Kidney epithelial cell (primary cell): ENCODE measurements at regions not wholly inside any gene's neighbourhood (a gene's known extent, or its start where the extent isn't known, plus 50 kb on each side); places are given as distances from the start of the nearest gene placed in this dataset.

Experiments used
- DNase-seq: peaks from one replicate; pipeline ENCODE4 v3.0.0-alpha.2; 2010; ENCODE audit warnings: low read depth
- H3K27me3 ChIP-seq: 2 replicates; pipeline ENCODE4 v1.6.0; 2011; ENCODE audit warnings: low read length; ENCODE audit not compliant: control insufficient read depth, insufficient read depth
- H3K36me3 ChIP-seq: 2 replicates; pipeline ENCODE4 v1.5.1; 2011; ENCODE audit warnings: low read length; ENCODE audit not compliant: control insufficient read depth, insufficient read depth
- H3K4me3 ChIP-seq: 2 replicates; pipeline ENCODE4 v1.5.1; 2011; ENCODE audit warnings: low read depth, mild to moderate bottlenecking, control low read depth, low read length
- TF ChIP-seq, protein P1 (sequence below): IDR thresholded peaks from 2 replicates; pipeline ENCODE4 v1.5.1; 2011; ENCODE audit warnings: mild to moderate bottlenecking, moderate library complexity, low read length, control low read depth, inconsistent platforms; ENCODE audit not compliant: insufficient read depth, poor library complexity, severe bottlenecking

DNA sequence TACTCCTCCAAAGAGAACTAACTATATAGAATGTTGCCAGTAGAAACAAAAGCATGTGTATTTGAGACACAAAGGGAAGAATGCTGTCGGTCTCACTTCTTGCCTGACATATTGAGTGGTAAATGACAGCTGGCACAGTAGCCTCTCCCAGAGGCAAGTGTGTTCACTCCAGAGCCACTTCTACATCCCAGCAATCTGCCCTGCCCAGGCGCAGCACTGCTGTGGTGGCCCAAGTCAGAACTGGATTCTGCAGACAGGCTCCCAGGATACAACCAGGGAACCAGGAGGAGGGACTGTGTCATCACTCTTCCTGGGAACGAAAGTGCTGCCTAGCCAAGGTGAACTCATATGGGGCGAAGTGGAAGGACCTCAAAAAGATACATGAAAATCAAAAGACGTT lies 103.2 kb upstream of the ARMC2 start:
- TF ChIP-seq, protein P1, sequence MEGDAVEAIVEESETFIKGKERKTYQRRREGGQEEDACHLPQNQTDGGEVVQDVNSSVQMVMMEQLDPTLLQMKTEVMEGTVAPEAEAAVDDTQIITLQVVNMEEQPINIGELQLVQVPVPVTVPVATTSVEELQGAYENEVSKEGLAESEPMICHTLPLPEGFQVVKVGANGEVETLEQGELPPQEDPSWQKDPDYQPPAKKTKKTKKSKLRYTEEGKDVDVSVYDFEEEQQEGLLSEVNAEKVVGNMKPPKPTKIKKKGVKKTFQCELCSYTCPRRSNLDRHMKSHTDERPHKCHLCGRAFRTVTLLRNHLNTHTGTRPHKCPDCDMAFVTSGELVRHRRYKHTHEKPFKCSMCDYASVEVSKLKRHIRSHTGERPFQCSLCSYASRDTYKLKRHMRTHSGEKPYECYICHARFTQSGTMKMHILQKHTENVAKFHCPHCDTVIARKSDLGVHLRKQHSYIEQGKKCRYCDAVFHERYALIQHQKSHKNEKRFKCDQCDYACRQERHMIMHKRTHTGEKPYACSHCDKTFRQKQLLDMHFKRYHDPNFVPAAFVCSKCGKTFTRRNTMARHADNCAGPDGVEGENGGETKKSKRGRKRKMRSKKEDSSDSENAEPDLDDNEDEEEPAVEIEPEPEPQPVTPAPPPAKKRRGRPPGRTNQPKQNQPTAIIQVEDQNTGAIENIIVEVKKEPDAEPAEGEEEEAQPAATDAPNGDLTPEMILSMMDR = no peak
- no peaks in the 10 kb centered on the region for H3K36me3 ChIP-seq
- DNase-seq = no peak
- H3K4me3 ChIP-seq = no peak overlapping the region
- H3K27me3 ChIP-seq = no peaks in the 10 kb centered on the region

DNA sequence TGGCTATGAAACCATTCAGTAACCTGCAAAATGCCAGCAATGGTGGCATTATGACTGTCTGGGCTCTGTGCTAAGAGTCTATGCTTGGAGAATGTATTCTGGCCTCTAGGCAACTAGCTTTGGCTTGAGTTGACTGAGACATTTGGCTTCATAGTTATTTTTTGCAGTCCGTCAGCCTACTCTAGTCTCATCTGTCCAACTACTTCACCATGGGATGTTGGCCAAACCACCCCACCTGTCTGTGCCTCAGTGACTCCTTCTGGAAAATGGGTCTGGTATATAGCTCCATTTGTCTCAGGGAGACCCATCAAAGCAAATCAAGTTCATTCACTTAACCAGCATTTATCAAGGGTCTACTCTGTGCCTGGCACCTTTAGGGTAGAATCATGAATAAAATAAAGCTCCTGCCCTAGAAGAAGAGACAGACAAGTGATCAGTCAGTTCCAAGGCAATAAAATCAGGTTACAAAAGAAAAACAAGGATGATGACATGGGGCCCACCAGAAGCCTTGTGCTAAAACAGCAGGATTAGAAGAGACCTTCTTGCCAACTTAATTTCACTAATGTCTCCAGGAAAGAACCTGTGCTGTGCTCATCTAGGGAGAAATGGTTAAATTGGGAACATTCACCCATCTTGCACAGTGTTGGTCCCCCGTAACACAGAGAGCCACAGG lies 102.4 kb upstream of the ARMC2 start:
- TF ChIP-seq, protein P1 = no peak
- Histone ChIP-seq H3K36me3 (no peaks in the 10 kb centered on the region), H3K4me3 (no peak overlapping the region), H3K27me3 (no peaks in the 10 kb centered on the region)
- DNase-seq = no peak

GRCh38 chr6:108746366-108746765 lies 101.9 kb upstream of the ARMC2 start:
- H3K27me3 ChIP-seq = no peaks in the 10 kb centered on the region
- no peak for DNase-seq
- no peaks in the 10 kb centered on the region for H3K36me3 ChIP-seq
- TF ChIP-seq, protein P1 = no peak
- H3K4me3 ChIP-seq = no peak overlapping the region

DNA sequence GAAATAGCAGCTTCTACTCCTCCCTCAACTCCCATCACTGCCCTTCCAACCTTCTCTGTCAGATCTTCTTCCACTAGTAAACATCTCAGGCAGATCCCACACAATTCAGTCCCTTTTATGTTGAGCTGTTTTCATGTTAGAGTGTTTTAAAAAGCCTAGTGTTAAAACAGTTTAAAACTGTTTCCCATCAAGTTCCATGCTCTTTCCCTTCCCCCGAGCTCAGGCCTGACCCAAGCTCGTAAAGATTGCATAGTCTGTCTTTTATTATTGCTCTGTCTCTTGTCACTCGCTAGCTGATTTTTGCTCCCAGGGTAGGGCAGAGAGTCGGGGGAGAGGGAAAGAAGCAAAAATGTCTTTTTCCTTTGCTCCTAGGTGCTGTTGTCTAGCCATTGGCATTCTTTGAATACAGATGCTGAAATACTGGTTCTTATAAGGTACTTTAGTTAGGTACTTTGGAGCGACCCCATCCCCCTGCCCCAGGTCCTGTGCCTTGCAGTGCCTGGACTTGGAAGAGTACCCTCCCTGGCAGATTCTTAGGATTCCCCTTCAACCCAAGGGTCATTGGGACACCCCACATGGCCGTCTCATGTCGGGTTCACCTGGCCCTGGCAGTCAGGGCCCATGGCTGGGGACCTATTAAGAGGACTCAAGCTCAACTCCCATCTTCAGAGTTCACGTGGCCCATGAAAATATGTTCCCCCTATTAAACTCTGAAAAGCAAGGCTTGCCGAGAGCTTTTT lies 101.2 kb upstream of the ARMC2 start:
- no peak overlapping the region for H3K4me3 ChIP-seq
- H3K27me3 ChIP-seq = no peaks in the 10 kb centered on the region
- no peak for DNase-seq
- no peaks in the 10 kb centered on the region for H3K36me3 ChIP-seq
- TF ChIP-seq, protein P1 = no peak

- no peak for DNase-seq
- TF ChIP-seq, protein P1 = no peak
- Histone ChIP-seq H3K36me3 (no peaks in the 10 kb centered on the region), H3K4me3 (no peak overlapping the region), H3K27me3 (no peaks in the 10 kb centered on the region)
These were observed 100.2 kb upstream of the ARMC2 start for GRCh38 chr6:108748055-108748454.

- H3K36me3 ChIP-seq = no peaks in the 10 kb centered on the region
- TF ChIP-seq, protein P1 = no peak
These were observed 99.3 kb upstream of the ARMC2 start for GRCh38 chr6:108748959-108749358.

More at GRCh38 chr6:108748959-108749358, 99.3 kb upstream of the ARMC2 start:
- H3K4me3 ChIP-seq = no peak overlapping the region
- no peak for DNase-seq
- H3K27me3 ChIP-seq = no peaks in the 10 kb centered on the region
